DMS53 treated with DMSO at 0.1 percent for 48 hours (cell line): ENCODE measurements at regions not wholly inside any gene's neighbourhood (a gene's known extent, or its start where the extent isn't known, plus 50 kb on each side); places are given as distances from the start of the nearest gene placed in this dataset.
A peak's percentile ranks its signal among the peaks of the same experiment; 100 is the strongest.
"Not testable (repeated sequence)": the region's sequence is repeated elsewhere in the genome, so short reads cannot be mapped to it uniquely, and the experiment has no call there.

Experiments
- DNase-seq: peaks from one replicate; lab custom pipeline; 2025; ENCODE audit not compliant: unreplicated experiment; lab: John Stamatoyannopoulos, UW

- DNase-seq = no peak
These were observed 69.8 kb downstream of the IGSF1 start for GRCh38 chrX:131219271-131219670.

GRCh38 chrX:131217989-131218388 lies 71.1 kb downstream of the IGSF1 start:
- DNase-seq = no peak

- no peak for DNase-seq
These were observed 72.3 kb downstream of the IGSF1 start for GRCh38 chrX:131216828-131217227.

GRCh38 chrX:131213400-131213799 lies 75.7 kb downstream of the IGSF1 start:
- no peak for DNase-seq

- DNase-seq = no peak
These were observed 86.3 kb downstream of the IGSF1 start for GRCh38 chrX:131202766-131203165.

- no peak for DNase-seq
These were observed 87.1 kb downstream of the IGSF1 start for GRCh38 chrX:131201986-131202385.

GRCh38 chrX:131199091-131199490 lies 90.0 kb downstream of the IGSF1 start:
- DNase-seq = peak; percentile 68

- DNase-seq = no peak
These were observed 101.9 kb downstream of the IGSF1 start for GRCh38 chrX:131187206-131187605.

GRCh38 chrX:131170148-131170547 lies 112.0 kb downstream of the ARHGAP36 start:
- DNase-seq = no peak

GRCh38 chrX:131163645-131164044 lies 105.5 kb downstream of the ARHGAP36 start:
- not testable (repeated sequence) for DNase-seq

GRCh38 chrX:131157656-131158055 lies 99.5 kb downstream of the ARHGAP36 start:
- not testable (repeated sequence) for DNase-seq

GRCh38 chrX:131146702-131147101 lies 88.6 kb downstream of the ARHGAP36 start:
- DNase-seq = no peak
